Prostate gland (tissue), 2 donors: ENCODE measurements at regions not wholly inside any gene's neighbourhood (a gene's known extent, or its start where the extent isn't known, plus 50 kb on each side); places are given as distances from the start of the nearest gene placed in this dataset.

Experiments
- CTCF ChIP-seq, 4 experiments: fragments of 200-600 bp in 2 of 4; fragments of 450-650 bp in 2 of 4; sonication (generic) in 2 of 4; IDR thresholded peaks; 1 replicate in 3 of 4; 2 replicates in 1 of 4; pipeline ENCODE4 v1.5.1; 2016 to 2019; ENCODE audit warnings: antibody characterized with exemption in 4 of 4, mild to moderate bottlenecking in 2 of 4, moderate library complexity in 2 of 4
- POLR2A ChIP-seq: fragments of 450-650 bp; IDR thresholded peaks from one replicate; pipeline ENCODE4 v1.6.1; 2016; ENCODE audit warnings: antibody characterized with exemption, mild to moderate bottlenecking
- POLR2AphosphoS5 ChIP-seq: sonication (generic); formaldehyde crosslinking; IDR thresholded peaks from one replicate; pipeline ENCODE4 v1.6.1; 2017; ENCODE audit warnings: antibody characterized with exemption

- TF ChIP-seq CTCF (IDR thresholded peaks at IDR 0.05) (no peak), POLR2A (no peak), POLR2AphosphoS5 (no peak)
These were observed 174.8 kb downstream of the CDH26 start for GRCh38 chr20:60132827-60133670.
